COLO829 (cell line): ENCODE measurements at regions not wholly inside any gene's neighbourhood (a gene's known extent, or its start where the extent isn't known, plus 50 kb on each side); places are given as distances from the start of the nearest gene placed in this dataset.

Source experiments
- DNase-seq: peaks from one replicate; pipeline ENCODE4 v3.0.0; 2012; ENCODE audit warnings: low spot score

DNA sequence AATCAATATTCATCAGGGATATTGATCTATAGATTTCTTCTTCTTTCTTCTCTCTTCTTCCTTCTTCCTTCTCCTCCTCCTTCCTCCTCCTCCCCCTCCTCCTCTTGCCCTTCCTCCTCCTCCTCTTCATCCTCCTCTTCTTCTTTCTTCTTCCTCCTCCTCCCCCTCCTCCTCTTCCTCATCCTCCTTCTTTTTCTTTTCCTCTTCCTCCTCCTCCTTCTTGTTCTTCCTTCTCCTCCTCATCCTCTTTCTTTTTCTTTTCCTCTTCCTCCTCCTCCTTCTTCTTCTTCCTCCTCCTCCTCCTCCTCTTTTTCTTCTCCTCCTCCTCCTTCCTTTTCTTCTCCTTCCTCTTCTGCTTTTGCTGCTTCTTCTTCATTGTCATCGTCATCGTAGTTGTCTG lies 52.4 kb upstream of the SERINC1 start:
- no peak for DNase-seq

DNA sequence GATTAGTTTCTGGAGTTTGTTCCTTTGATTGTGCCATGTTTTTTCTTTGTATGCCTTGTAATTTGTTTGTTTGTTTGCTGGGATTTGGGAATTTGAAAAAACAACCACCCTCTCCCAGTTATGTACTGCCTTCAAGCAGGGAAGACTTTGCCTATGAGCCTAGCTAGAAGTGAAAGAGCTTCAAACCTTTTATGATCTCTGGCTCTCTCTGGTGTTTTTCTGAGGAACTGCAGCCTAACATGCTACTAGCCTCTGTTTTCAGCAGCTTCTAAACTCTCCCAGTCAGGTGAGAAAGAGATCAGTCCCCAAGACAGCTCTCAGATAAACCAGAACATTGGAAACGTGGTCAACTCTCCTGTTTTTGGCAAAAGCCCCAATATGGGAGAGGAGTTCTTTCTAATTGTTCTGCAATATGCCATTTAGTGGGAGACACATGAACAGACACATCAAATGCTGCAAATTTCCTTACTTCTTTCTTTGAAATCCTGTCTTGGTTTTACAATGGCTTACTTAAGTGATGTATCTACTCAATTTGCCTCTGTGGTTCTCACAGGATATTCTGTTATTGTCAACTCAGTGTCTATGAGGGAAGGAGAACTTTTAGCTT lies 58.9 kb upstream of the SERINC1 start:
- DNase-seq, result peak; percentile 40

GRCh38 chr6:122548281-122548680 lies 61.9 kb upstream of the PKIB start:
- DNase-seq, result no peak

GRCh38 chr6:122548820-122549219 lies 61.4 kb upstream of the PKIB start:
- no peak for DNase-seq

- no peak for DNase-seq
Observed at GRCh38 chr6:122553697-122554096, 56.5 kb upstream of the PKIB start.

GRCh38 chr6:122555561-122555960 lies 54.6 kb upstream of the PKIB start:
- no peak for DNase-seq

DNA sequence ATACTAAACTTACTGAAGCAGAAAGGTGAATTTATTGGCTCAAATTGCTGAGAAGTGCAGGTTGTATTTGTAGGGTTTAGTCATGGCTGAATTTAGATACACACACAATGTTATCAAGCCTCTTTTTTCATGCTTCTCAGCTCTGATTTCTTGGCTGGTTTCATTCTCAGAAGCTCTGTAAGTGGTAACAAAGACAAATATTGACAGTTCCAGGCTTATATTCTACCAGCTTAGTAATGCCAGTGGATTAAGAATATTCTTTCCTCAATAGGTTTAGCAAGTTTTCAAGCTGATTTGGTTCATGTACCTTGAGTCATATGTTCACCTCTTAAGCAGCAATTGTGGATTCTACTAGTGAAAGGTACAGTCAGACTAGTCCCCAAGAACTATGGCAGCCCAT lies 52.1 kb upstream of the PKIB start:
- DNase-seq, result no peak
